Mesendoderm (in vitro differentiated cells): ENCODE measurements at regions not wholly inside any gene's neighbourhood (a gene's known extent, or its start where the extent isn't known, plus 50 kb on each side); places are given as distances from the start of the nearest gene placed in this dataset.

Experiments used
- DNase-seq: peaks from one replicate; pipeline ENCODE4 v3.0.0; 2013
- H2AK5ac ChIP-seq: 2 replicates; pipeline ENCODE4 v1.6.1; 2013; ENCODE audit warnings: low read length, inconsistent platforms
- H2BK120ac ChIP-seq: 2 replicates; pipeline ENCODE4 v1.6.1; 2013; ENCODE audit warnings: low read depth, mild to moderate bottlenecking, low read length, moderate library complexity, mixed read lengths
- H2BK15ac ChIP-seq: replicated peaks from 2 replicates; pipeline ENCODE4 v1.6.1; 2013; ENCODE audit warnings: low read depth, mild to moderate bottlenecking, moderate library complexity
- H2BK5ac ChIP-seq: 2 replicates; pipeline ENCODE4 v1.6.1; 2013; ENCODE audit warnings: low read length, inconsistent platforms
- H3K18ac ChIP-seq: 2 replicates; pipeline ENCODE4 v1.6.1; 2013; ENCODE audit warnings: mild to moderate bottlenecking, low read length, mixed read lengths
- H3K23ac ChIP-seq: one replicate; pipeline ENCODE4 v1.6.1; 2013; ENCODE audit warnings: low read length
- H3K27ac ChIP-seq: 2 replicates; pipeline ENCODE4 v1.5.1; 2013; ENCODE audit warnings: low read depth, mild to moderate bottlenecking, inconsistent platforms, low read length, moderate library complexity
- H3K27me3 ChIP-seq: 2 replicates; pipeline ENCODE4 v1.6.1; 2013; ENCODE audit warnings: low read length, control low read depth, mild to moderate bottlenecking, inconsistent platforms; ENCODE audit not compliant: insufficient read depth, poor library complexity
- H3K36me3 ChIP-seq: 2 replicates; pipeline ENCODE4 v1.6.1; 2013; ENCODE audit warnings: low read length, inconsistent platforms; ENCODE audit not compliant: control insufficient read depth, insufficient read depth
- H3K4ac ChIP-seq: one replicate; pipeline ENCODE4 v1.6.1; 2013; ENCODE audit warnings: low read depth, mild to moderate bottlenecking, low read length, moderate library complexity
- H3K4me1 ChIP-seq: 2 replicates; pipeline ENCODE4 v1.6.1; 2013; ENCODE audit warnings: low read depth, low read length, inconsistent platforms; ENCODE audit not compliant: control insufficient read depth
- H3K4me2 ChIP-seq: 2 replicates; pipeline ENCODE4 v1.6.1; 2013; ENCODE audit warnings: low read length
- H3K4me3 ChIP-seq: 2 replicates; pipeline ENCODE4 v1.5.1; 2013; ENCODE audit warnings: mild to moderate bottlenecking, low read length
- H3K56ac ChIP-seq: one replicate; pipeline ENCODE4 v1.6.1; 2013; ENCODE audit warnings: low read length
- H3K79me1 ChIP-seq: 2 replicates; pipeline ENCODE4 v1.6.1; 2013; ENCODE audit warnings: low read length, inconsistent platforms
- H3K79me2 ChIP-seq: 2 replicates; pipeline ENCODE4 v1.6.1; 2013; ENCODE audit warnings: mild to moderate bottlenecking, low read length; ENCODE audit not compliant: control insufficient read depth, insufficient read depth
- H3K9ac ChIP-seq: 2 replicates; pipeline ENCODE4 v1.6.1; 2013; ENCODE audit warnings: low read length, inconsistent platforms
- H4K5ac ChIP-seq: one replicate; pipeline ENCODE4 v1.6.1; 2013; ENCODE audit warnings: low read length
- H4K8ac ChIP-seq: one replicate; pipeline ENCODE4 v1.6.1; 2013; ENCODE audit warnings: low read depth, mild to moderate bottlenecking, control low read depth, low read length, moderate library complexity
- WGBS: extraction: QIAGEN DNeasy Blood & Tissue Kit; methylation state at CpG from one replicate; pipeline ENCODE4 v1.1.7; 2013; ENCODE audit warnings: low lambda C conversion rate, missing lambda C conversion rate; ENCODE audit not compliant: insufficient coverage; ENCODE audit errors: extremely low coverage; 5-methylcytosine and 5-hydroxymethylcytosine counted together

DNA sequence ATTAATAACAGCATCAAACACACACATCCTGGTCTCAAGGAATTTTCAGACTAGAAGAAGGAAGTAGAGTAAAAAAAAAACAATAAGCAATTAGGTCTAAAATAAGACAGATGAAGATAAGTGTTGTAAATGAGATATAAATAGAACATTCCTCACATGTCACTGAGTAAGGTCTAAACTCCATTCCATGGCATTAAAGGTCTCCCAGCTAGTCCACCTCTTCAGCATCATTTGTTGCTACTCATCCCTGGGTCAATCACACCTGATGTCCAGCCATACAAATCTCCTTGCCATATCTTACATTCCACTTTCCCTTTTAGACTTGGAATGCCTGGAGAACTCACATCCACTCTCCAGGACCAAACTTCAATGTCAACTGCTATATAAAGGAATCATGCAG is 214.1 kb upstream of the KLF4 start:
- H3K4me2 ChIP-seq = no peak overlapping the region
- no peak overlapping the region for H2BK5ac ChIP-seq
- H3K79me2 ChIP-seq = no peaks in the 10 kb centered on the region
- no peak overlapping the region for H4K8ac ChIP-seq
- no peaks in the 10 kb centered on the region for H3K79me1 ChIP-seq
- H3K27ac ChIP-seq = no peak overlapping the region
- H3K27me3 ChIP-seq = no peaks in the 10 kb centered on the region
- no peak overlapping the region for H2BK15ac ChIP-seq
- DNase-seq = no peak
- H3K4me1 ChIP-seq = no peaks in the 10 kb centered on the region
- H3K4me3 ChIP-seq = no peak overlapping the region
- no peak overlapping the region for H4K5ac ChIP-seq
- no peak overlapping the region for H3K56ac ChIP-seq
- no peak overlapping the region for H3K18ac ChIP-seq
- no peak overlapping the region for H3K4ac ChIP-seq
- no peak overlapping the region for H3K23ac ChIP-seq
- H2AK5ac ChIP-seq = no peak overlapping the region
- no peak overlapping the region for H3K9ac ChIP-seq
- H2BK120ac ChIP-seq = no peak overlapping the region
- H3K36me3 ChIP-seq = no peaks in the 10 kb centered on the region

- H3K4me3 ChIP-seq = no peak overlapping the region
- H3K27ac ChIP-seq = no peak overlapping the region
- no peak overlapping the region for H3K4ac ChIP-seq
- no peaks in the 10 kb centered on the region for H3K36me3 ChIP-seq
- H3K27me3 ChIP-seq = no peaks in the 10 kb centered on the region
- no peaks in the 10 kb centered on the region for H3K4me1 ChIP-seq
- H3K79me1 ChIP-seq = no peaks in the 10 kb centered on the region
- H3K18ac ChIP-seq = no peak overlapping the region
- DNase-seq = no peak
- no peak overlapping the region for H2BK120ac ChIP-seq
- H4K5ac ChIP-seq = no peak overlapping the region
- no CpG with 5 or more reads among the region's 5 CpGs for WGBS
- H2BK15ac ChIP-seq = no peak overlapping the region
- H2BK5ac ChIP-seq = no peak overlapping the region
- H4K8ac ChIP-seq = no peak overlapping the region
- H3K23ac ChIP-seq = no peak overlapping the region
- no peaks in the 10 kb centered on the region for H3K79me2 ChIP-seq
- no peak overlapping the region for H3K4me2 ChIP-seq
- H3K56ac ChIP-seq = no peak overlapping the region
- H3K9ac ChIP-seq = no peak overlapping the region
- no peak overlapping the region for H2AK5ac ChIP-seq
These were observed 211.3 kb upstream of the KLF4 start for GRCh38 chr9:107700847-107701246.

DNA sequence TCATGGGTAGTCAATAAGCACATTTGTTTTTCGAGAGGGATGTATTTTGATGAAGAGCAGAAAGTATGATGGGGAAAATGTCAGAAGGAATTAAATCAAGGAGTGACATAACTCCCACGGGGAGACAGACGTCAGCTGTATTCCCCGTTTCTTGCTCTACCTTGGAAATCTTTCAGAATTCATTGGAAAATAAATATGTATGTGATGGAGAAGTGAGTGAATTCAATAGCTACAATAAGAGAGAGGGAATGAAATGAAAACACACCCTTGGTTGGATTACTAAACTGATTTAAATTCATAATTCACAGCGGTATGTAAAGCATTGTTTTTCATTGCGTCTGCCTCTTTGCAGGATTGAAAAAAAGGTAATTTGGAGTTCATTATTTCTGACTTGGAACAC is 209.7 kb upstream of the KLF4 start:
- Histone ChIP-seq H3K4me1 (no peaks in the 10 kb centered on the region), H3K18ac (no peak overlapping the region), H2BK120ac (no peak overlapping the region), H4K5ac (no peak overlapping the region), H3K79me2 (no peaks in the 10 kb centered on the region), H3K27me3 (no peaks in the 10 kb centered on the region), H3K56ac (no peak overlapping the region), H3K36me3 (no peaks in the 10 kb centered on the region), H3K4me3 (no peak overlapping the region), H3K4me2 (no peak overlapping the region), H3K23ac (no peak overlapping the region), H4K8ac (no peak overlapping the region), H3K4ac (no peak overlapping the region), H2BK15ac (no peak overlapping the region), H2BK5ac (no peak overlapping the region), H3K9ac (no peak overlapping the region), H2AK5ac (no peak overlapping the region), H3K79me1 (no peaks in the 10 kb centered on the region), H3K27ac (no peak overlapping the region)
- no peak for DNase-seq
- WGBS = no CpG with 5 or more reads among the region's 6 CpGs

GRCh38 chr9:107698779-107699178 is 209.2 kb upstream of the KLF4 start:
- Histone ChIP-seq H3K27ac (no peak overlapping the region), H2AK5ac (no peak overlapping the region), H3K9ac (no peak overlapping the region), H2BK5ac (no peak overlapping the region), H3K79me2 (no peaks in the 10 kb centered on the region), H3K4me2 (no peak overlapping the region), H3K4me1 (no peaks in the 10 kb centered on the region), H3K4ac (no peak overlapping the region), H3K79me1 (no peaks in the 10 kb centered on the region), H3K18ac (no peak overlapping the region), H3K4me3 (no peak overlapping the region), H4K8ac (no peak overlapping the region), H3K27me3 (no peaks in the 10 kb centered on the region), H3K56ac (no peak overlapping the region), H3K23ac (no peak overlapping the region), H2BK15ac (no peak overlapping the region), H3K36me3 (no peaks in the 10 kb centered on the region), H4K5ac (no peak overlapping the region), H2BK120ac (no peak overlapping the region)
- DNase-seq = no peak
- no CpG with 5 or more reads among the region's 4 CpGs for WGBS

DNA sequence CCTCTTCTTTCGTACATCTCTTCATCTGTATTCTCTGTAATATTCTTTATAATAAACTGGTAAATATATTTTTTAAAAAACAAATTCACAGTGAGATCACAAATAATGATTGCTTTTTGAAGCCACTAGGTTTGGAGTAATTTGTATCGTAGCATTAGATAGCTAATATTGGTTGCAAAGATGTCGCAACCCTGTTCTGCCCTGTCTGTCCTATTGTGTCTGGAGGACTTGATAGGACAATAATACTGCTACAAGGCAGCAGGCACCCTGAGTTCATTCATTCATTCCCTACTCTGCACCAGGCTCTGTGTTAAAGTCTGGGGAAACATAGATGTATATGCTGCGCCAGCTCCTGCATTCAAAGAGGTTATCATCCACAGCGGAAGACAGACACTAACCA is 206.7 kb upstream of the KLF4 start:
- no peak overlapping the region for H3K4ac ChIP-seq
- no peak overlapping the region for H2BK5ac ChIP-seq
- H3K18ac ChIP-seq = no peak overlapping the region
- H3K79me1 ChIP-seq = no peaks in the 10 kb centered on the region
- H3K56ac ChIP-seq = no peak overlapping the region
- no peak overlapping the region for H2BK120ac ChIP-seq
- no peaks in the 10 kb centered on the region for H3K36me3 ChIP-seq
- H3K23ac ChIP-seq = no peak overlapping the region
- no peaks in the 10 kb centered on the region for H3K79me2 ChIP-seq
- no peaks in the 10 kb centered on the region for H3K4me1 ChIP-seq
- H3K27me3 ChIP-seq = no peaks in the 10 kb centered on the region
- no peak overlapping the region for H2BK15ac ChIP-seq
- no peak for DNase-seq
- no peak overlapping the region for H3K27ac ChIP-seq
- H2AK5ac ChIP-seq = no peak overlapping the region
- H3K4me2 ChIP-seq = no peak overlapping the region
- no peak overlapping the region for H3K4me3 ChIP-seq
- no peak overlapping the region for H4K5ac ChIP-seq
- no CpG with 5 or more reads among the region's 5 CpGs for WGBS
- H4K8ac ChIP-seq = no peak overlapping the region
- H3K9ac ChIP-seq = no peak overlapping the region

- Histone ChIP-seq H3K4ac (no peak overlapping the region), H3K27ac (no peak overlapping the region), H4K8ac (no peak overlapping the region), H2BK15ac (no peak overlapping the region), H3K36me3 (no peaks in the 10 kb centered on the region), H3K18ac (no peak overlapping the region), H2BK5ac (no peak overlapping the region), H3K56ac (no peak overlapping the region), H2AK5ac (no peak overlapping the region), H3K4me1 (no peaks in the 10 kb centered on the region), H3K4me3 (no peak overlapping the region), H4K5ac (no peak overlapping the region), H3K23ac (no peak overlapping the region), H2BK120ac (no peak overlapping the region), H3K27me3 (no peaks in the 10 kb centered on the region), H3K79me1 (no peaks in the 10 kb centered on the region), H3K4me2 (no peak overlapping the region), H3K9ac (no peak overlapping the region), H3K79me2 (no peaks in the 10 kb centered on the region)
- DNase-seq = no peak
- WGBS = no CpG with 5 or more reads among the region's 1 CpG
These were observed 204.8 kb upstream of the KLF4 start for GRCh38 chr9:107694390-107694789.
